Epithelial cell of proximal tubule (primary cell): ENCODE measurements at regions not wholly inside any gene's neighbourhood (a gene's known extent, or its start where the extent isn't known, plus 50 kb on each side); places are given as distances from the start of the nearest gene placed in this dataset.

Experiments
- DNase-seq: peaks from one replicate; pipeline ENCODE4 v3.0.0-alpha.2; 2011; ENCODE audit warnings: low read depth
- H3K4me3 ChIP-seq: 2 replicates; pipeline ENCODE4 v1.5.1; 2011; ENCODE audit warnings: low read depth, mild to moderate bottlenecking, low read length
- CTCF ChIP-seq: conservative IDR thresholded peaks from 2 replicates; pipeline ENCODE4 v1.5.1; 2012; ENCODE audit warnings: low read depth, mild to moderate bottlenecking, low read length

- DNase-seq = no peak
- H3K4me3 ChIP-seq = no peak overlapping the region
- TF ChIP-seq CTCF = no peak
These were observed 80.2 kb upstream of the MAMLD1 start for GRCh38 chrX:150282953-150283352.

DNA sequence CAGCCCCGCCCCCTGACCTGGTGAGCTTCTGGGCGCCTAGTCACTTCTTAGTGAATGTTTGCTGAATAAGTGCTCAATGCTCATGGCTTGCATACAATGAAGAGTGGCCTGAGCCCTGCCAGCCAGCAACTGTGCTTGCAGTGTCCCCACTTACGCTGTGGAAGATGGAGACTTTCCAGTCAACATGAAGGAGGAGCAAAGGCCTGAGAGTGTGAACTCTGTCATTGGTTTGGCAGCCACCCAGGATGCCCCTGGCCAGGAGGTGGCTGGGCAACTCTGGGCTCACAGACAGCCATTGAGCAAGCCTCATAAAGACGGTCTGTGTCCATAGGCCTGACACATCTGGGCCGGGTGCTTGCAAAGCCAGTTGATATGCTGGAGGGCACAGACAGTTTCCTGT lies 72.1 kb upstream of the MAMLD1 start:
- no peak for DNase-seq
- TF ChIP-seq CTCF = no peak
- H3K4me3 ChIP-seq = no peak overlapping the region

DNA sequence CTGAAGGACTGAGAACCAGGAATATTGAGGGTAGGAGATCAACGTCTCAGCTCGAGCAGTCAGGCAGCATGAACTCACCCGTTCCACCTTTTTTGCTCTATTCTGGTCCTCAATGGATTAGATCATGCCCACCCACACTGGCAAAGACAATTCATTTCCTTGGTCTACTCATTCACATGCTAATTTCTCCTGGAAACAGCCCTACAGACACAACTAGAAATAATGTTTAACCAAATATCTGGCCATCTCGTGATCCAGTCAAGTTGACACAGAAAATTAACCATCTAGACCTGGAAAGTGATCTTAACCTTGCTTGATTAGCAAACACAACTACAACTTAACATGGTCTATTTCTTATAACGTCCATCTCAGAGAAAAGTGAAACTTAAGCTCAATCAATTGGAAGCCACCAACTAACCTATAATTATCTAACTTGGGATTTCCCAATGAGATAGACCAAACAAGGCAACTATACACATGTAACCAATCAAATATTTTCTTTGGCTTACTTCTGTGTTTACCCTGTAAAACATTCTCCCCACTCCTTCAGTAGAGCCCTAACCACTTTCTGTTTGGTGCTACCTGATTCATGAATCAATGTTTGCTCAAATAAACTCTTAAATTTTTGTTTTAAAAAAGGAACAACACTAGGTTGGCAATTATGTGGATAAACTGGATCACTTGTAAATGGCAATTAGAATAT lies 69.7 kb upstream of the MAMLD1 start:
- no peak for TF ChIP-seq CTCF
- peak; percentile 46 for DNase-seq
- H3K4me3 ChIP-seq = no peak overlapping the region

DNA sequence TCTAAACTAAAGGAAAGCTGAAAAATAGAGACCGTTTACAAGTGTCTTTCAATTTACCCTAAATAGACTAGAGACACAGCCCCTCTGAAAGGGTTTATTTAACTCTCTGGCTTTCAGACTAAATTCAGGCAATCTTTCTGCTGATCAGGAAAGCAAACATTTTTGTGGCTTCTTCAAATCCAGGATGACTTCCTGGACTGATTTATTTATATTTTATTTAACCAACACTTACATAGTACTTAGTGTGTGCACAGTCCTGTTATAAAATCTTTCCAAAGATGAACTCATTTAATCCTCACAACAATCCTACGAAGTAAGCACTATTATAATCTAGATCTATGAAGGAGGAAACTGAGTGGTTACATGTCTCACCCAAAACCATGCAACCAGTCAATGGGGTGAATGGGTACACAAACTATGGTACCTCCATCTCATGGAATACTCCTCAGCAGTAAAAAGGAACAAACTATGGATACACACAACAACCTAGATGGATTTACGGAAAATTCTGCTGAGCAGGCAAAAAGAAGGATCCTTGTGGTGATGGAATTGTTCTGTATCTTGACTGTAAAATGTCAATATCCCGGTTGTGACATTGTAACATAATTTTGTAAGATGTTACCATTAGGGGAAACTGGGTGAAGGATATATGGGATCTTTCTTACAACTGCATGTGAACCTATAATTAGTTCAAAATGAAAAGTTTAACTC lies 64.1 kb upstream of the MAMLD1 start:
- TF ChIP-seq CTCF = no peak
- no peak overlapping the region for H3K4me3 ChIP-seq
- no peak for DNase-seq

GRCh38 chrX:150299579-150299978 lies 63.5 kb upstream of the MAMLD1 start:
- no peak for TF ChIP-seq CTCF
- no peak for DNase-seq
- no peak overlapping the region for H3K4me3 ChIP-seq

GRCh38 chrX:150303386-150304097 lies 59.6 kb upstream of the MAMLD1 start:
- TF ChIP-seq CTCF = no peak
- no peak for DNase-seq
- H3K4me3 ChIP-seq = no peak overlapping the region

DNA sequence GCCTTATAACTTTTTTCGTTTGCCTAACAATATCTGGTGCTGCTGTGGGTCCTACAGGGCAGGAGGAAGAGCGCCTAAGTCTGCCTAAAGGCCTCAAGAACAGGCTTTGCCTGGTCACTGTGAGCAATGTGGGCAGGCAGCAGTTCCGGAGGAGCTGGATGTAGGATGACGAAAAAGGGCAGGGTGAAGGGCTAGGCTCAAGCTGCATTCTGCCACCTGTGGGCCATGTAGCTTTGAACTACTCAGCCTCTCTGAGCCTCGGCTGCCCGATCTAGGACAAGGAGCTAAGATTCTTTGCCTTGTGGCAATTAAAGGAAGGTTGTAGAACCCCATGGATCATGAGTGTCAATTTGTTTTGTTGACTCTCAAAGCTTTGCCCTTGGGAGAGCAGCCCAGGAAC lies 57.1 kb upstream of the MAMLD1 start:
- no peak for DNase-seq
- no peak for TF ChIP-seq CTCF

More for the DNA sequence above, 57.1 kb upstream of the MAMLD1 start:
- no peak overlapping the region for H3K4me3 ChIP-seq
